HG03432 (cell line): ENCODE measurements at regions not wholly inside any gene's neighbourhood (a gene's known extent, or its start where the extent isn't known, plus 50 kb on each side); places are given as distances from the start of the nearest gene placed in this dataset.

ENCODE experiments used
- ATAC-seq: cut with Tn5 transposase; IDR thresholded peaks from one replicate; pipeline ENCODE4 v1.9.1; 2021; ENCODE audit warnings: mild to moderate bottlenecking, moderate library complexity; ENCODE audit not compliant: unreplicated experiment

GRCh38 chr5:74209571-74209970, 431.0 kb downstream of the ENC1 start:
- no peak for ATAC-seq

- no peak for ATAC-seq
These were observed 433.7 kb downstream of the ENC1 start for GRCh38 chr5:74206579-74207550.

- ATAC-seq: no peak
These were observed 434.6 kb downstream of the ENC1 start for GRCh38 chr5:74205767-74206578.

GRCh38 chr5:74201334-74202081, 439.0 kb downstream of the ENC1 start:
- peak; percentile 70 for ATAC-seq

- ATAC-seq: no peak
These were observed 440.0 kb downstream of the ENC1 start for GRCh38 chr5:74200560-74200959.

DNA sequence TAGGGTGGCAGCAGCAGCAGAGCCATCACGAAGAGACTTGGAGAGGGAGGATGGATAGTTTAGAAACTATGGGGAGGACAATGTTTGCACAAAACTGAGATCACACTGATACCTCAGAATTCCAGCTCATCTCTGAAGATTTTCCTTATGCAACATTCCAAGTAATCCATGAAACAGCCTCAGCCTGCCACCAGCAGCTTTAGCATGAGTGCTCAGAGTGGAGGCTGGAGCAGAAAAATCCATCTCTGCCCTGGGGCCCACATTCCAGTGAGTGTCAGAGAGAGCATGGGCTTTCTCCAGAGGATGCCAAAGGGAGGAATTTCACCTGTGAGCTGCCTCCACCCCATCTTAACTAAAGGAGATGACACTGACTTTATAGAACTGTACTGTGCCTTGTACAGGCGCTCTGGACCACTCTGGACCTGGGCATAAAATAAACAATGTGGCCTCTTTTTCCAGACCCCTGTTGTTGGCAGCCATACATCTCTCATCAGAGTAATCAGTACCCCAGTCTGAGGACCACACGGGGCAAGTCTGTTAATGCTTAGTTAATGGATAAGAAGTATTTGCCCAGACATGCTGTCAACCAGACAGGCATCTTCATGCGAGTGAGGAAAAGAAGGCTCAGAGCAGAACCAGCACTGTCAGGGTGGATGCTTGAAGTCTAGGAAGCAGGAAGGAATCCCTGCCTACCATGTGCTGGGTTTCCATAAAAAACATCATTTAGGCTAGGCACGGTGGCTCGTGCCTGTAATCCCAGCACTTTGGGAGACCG, 440.9 kb downstream of the ENC1 start:
- ATAC-seq: no peak

DNA sequence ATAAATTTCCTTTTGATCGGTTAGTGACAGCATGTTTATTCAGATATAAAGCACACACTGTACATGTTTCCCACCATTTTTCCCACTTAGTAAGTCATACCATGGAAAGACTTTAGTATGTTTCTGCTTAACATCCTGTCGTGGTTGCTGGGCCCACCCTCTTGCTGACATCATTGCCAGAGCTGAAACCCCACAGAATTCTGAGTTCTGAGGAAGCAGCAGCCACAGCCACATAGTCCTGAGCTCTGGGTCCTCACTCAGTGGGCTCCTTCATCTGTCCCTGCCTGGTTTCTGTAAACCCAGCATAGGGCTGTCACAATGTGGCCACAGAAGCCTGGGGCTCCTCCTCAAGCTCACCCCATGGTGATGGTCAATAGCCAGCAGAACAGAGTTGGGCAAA, 441.5 kb downstream of the ENC1 start:
- no peak for ATAC-seq

GRCh38 chr5:74198156-74198555, 442.4 kb downstream of the ENC1 start:
- no peak for ATAC-seq

- ATAC-seq: peak; percentile 76
These were observed 444.3 kb downstream of the ENC1 start for GRCh38 chr5:74196233-74196632.

- ATAC-seq: no peak
These were observed 446.3 kb downstream of the ENC1 start for GRCh38 chr5:74194196-74194595.

DNA sequence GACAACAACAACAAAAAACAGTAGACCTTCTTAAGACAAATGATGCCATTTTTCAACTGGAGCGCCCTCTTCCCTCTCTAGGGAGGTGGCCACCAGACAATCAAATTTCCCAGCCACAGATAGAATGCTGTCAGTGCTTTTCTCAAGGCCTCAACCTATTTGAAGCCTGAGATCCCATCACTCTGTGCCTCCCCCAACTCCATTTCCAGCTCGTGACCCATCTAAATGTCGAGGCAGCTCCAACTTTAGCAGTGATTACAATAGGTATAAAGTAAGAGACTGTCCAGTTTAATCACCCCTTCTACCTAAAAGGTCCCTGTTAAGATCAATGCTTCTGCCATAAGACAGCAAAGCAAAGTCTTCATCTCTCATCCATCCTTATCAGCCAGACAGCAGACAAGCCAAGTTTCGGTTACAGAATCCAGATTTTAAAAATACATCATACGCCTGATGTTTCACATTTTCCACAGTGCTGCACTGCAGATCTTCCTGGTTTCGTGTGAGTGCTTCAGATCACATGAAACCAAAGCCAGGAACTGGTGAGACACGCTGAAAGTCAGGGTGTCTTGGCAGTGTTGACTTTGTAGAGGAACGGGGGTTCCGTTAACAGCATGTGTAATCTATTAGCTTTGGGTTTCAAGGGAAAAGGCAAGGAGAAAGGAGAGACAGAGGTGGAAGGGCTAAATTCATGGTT, 447.8 kb downstream of the ENC1 start:
- no peak for ATAC-seq

- ATAC-seq: no peak
These were observed 452.0 kb downstream of the ENC1 start for GRCh38 chr5:74188351-74189105.

GRCh38 chr5:74187757-74188156, 452.8 kb downstream of the ENC1 start:
- no peak for ATAC-seq

GRCh38 chr5:74186356-74187315, 453.9 kb downstream of the ENC1 start:
- no peak for ATAC-seq

DNA sequence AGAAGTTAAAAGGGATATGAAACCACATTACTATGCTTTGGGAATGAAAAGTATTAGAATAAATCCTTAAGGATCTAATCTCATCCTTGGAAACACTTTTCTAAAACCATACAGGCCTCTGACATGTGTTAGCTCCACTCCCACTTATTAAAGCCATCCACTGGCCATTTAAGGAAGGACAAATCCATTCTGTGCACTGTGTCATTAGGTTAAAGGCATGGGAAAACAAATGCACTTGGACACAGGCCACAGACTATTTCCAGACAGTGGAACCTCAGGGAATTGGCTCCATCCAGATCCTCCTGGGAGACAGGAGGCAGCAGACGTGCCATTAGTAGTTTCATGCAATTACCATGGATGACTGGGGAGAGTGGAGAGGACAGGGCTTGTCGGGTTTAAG, 454.9 kb downstream of the ENC1 start:
- ATAC-seq: no peak

GRCh38 chr5:74184649-74185048, 455.9 kb downstream of the ENC1 start:
- no peak for ATAC-seq

DNA sequence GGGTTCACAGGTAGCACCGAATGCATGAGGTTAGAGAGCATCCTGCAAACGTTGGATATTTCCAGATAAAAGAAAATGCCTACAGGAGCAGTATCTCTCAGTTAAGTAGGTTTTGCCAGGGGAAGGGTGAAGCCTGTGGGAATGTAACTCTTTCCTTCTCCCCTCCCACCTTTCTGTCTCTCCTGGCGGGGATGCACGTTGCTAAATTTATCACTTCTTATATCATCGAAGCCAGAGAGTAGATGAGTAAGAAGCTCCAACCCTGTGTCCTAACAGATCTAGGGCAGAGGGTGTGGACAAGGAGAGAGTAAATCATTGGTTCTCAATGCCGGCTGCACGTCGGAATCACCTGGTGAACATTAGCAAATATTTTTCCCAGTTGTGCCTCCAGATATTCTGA, 457.5 kb downstream of the ENC1 start:
- ATAC-seq: no peak

GRCh38 chr5:74182603-74183002, 457.9 kb downstream of the ENC1 start:
- no peak for ATAC-seq
